IMR-90 (cell line): ENCODE measurements at regions not wholly inside any gene's neighbourhood (a gene's known extent, or its start where the extent isn't known, plus 50 kb on each side); places are given as distances from the start of the nearest gene placed in this dataset.

Experiments
- ATAC-seq: fragments of 200-7000 bp; cut with Tn5 transposase; 2 replicates; pipeline ENCODE4 v1.9.1; 2020; ENCODE audit warnings: low read depth, mild to moderate bottlenecking, moderate library complexity
- BruUV-seq: library from RNA; stranded (reverse); fragments of 400-500 nt; replicated peaks from 2 replicates; lab custom pipeline; 2021; lab: Mats Ljungman, UMichigan
- CTCF ChIA-PET: fragments of 300-600 bp; formaldehyde crosslinking; extraction: SDS; loops from one replicate; lab custom pipeline; 2021; ENCODE audit warnings: antibody characterized with exemption; lab: Yijun Ruan, JAX
- POLR2A ChIA-PET: fragments of 300-600 bp; sonication (Branson Sonifier 250); formaldehyde crosslinking; loops from one replicate; lab custom pipeline; 2022; ENCODE audit warnings: antibody characterized with exemption; ENCODE audit not compliant: unreplicated experiment; lab: Charles Lee
- DNase-seq: peaks from one replicate; pipeline ENCODE4 v3.0.0; 2013
- H2AFZ ChIP-seq: replicated peaks from 2 replicates; pipeline ENCODE3; 2013; ENCODE audit warnings: low read length, mild to moderate bottlenecking; ENCODE audit not compliant: poor library complexity
- H2AK5ac ChIP-seq: 2 replicates; pipeline ENCODE4 v1.6.1; 2013; ENCODE audit warnings: low read depth, low read length, inconsistent platforms
- H2AK9ac ChIP-seq: replicated peaks from 2 replicates; pipeline ENCODE3; 2013; ENCODE audit warnings: mild to moderate bottlenecking, low read depth, low read length, moderate library complexity; ENCODE audit not compliant: poor library complexity
- H2BK120ac ChIP-seq: 2 replicates; pipeline ENCODE4 v1.6.1; 2013; ENCODE audit warnings: low read depth, low read length, inconsistent platforms
- H2BK15ac ChIP-seq: 3 replicates; pipeline ENCODE4 v1.6.1; 2013; ENCODE audit warnings: low read depth, low read length, inconsistent platforms
- H2BK20ac ChIP-seq: 2 replicates; pipeline ENCODE4 v1.6.1; 2013; ENCODE audit warnings: low read depth, mild to moderate bottlenecking, inconsistent platforms, low read length, moderate library complexity
- H2BK5ac ChIP-seq: 2 replicates; pipeline ENCODE4 v1.6.1; 2013; ENCODE audit warnings: mild to moderate bottlenecking, low read depth, low read length, inconsistent platforms; ENCODE audit not compliant: poor library complexity, severe bottlenecking
- H3K14ac ChIP-seq: replicated peaks from 2 replicates; pipeline ENCODE4 v1.6.1; 2013; ENCODE audit warnings: low read depth, low read length, inconsistent platforms
- H3K18ac ChIP-seq: 2 replicates; pipeline ENCODE4 v1.6.1; 2013; ENCODE audit warnings: low read depth, low read length, control low read depth
- H3K23ac ChIP-seq: 2 replicates; pipeline ENCODE4 v1.6.1; 2013; ENCODE audit warnings: low read depth, low read length, inconsistent platforms
- H3K27ac ChIP-seq: 2 replicates; pipeline ENCODE4 v1.5.1; 2013; ENCODE audit warnings: mild to moderate bottlenecking, control low read depth, low read length; ENCODE audit not compliant: insufficient read depth
- H3K27me3 ChIP-seq: 2 replicates; pipeline ENCODE4 v1.6.1; 2013; ENCODE audit warnings: low read length; ENCODE audit not compliant: control insufficient read depth, insufficient read depth
- H3K36me3 ChIP-seq: 2 replicates; pipeline ENCODE4 v1.6.1; 2013; ENCODE audit warnings: low read length, mixed read lengths; ENCODE audit not compliant: control insufficient read depth, insufficient read depth
- H3K4ac ChIP-seq: 2 replicates; pipeline ENCODE4 v1.6.1; 2013; ENCODE audit warnings: low read depth, low read length, inconsistent platforms
- H3K4me1 ChIP-seq: 2 replicates; pipeline ENCODE4 v1.6.1; 2013; ENCODE audit warnings: low read length, mixed read lengths; ENCODE audit not compliant: control insufficient read depth, insufficient read depth
- H3K4me2 ChIP-seq: 2 replicates; pipeline ENCODE4 v1.6.1; 2013; ENCODE audit warnings: low read depth, mild to moderate bottlenecking, control low read depth, low read length, moderate library complexity
- H3K4me3 ChIP-seq: 2 replicates; pipeline ENCODE4 v1.5.1; 2013; ENCODE audit warnings: low read depth, mild to moderate bottlenecking, control low read depth, low read length, moderate library complexity; ENCODE audit not compliant: insufficient read depth
- H3K56ac ChIP-seq: 2 replicates; pipeline ENCODE4 v1.6.1; 2013; ENCODE audit warnings: low read length, inconsistent platforms; ENCODE audit not compliant: insufficient read depth; ENCODE audit errors: extremely low read depth
- H3K79me1 ChIP-seq, 2 experiments: 2 replicates each; pipeline ENCODE4 v1.6.1; 2013; ENCODE audit warnings: low read length in 2 of 2, inconsistent platforms in 1 of 2, low read depth in 1 of 2
- H3K9ac ChIP-seq: 2 replicates; pipeline ENCODE4 v1.6.1; 2013; ENCODE audit warnings: low read depth, low read length, control low read depth
- H3K9me1 ChIP-seq: 2 replicates; pipeline ENCODE4 v1.6.1; 2013; ENCODE audit warnings: low read length, inconsistent platforms; ENCODE audit not compliant: insufficient read depth
- H3K9me3 ChIP-seq: 2 replicates; pipeline ENCODE4 v1.6.1; 2013; ENCODE audit warnings: low read length; ENCODE audit not compliant: control insufficient read depth, insufficient read depth
- H4K20me1 ChIP-seq: 2 replicates; pipeline ENCODE4 v1.6.1; 2013; ENCODE audit warnings: low read length, inconsistent platforms; ENCODE audit not compliant: insufficient read depth
- H4K5ac ChIP-seq: 2 replicates; pipeline ENCODE4 v1.6.1; 2013; ENCODE audit warnings: mild to moderate bottlenecking, low read depth, low read length, control low read depth
- H4K8ac ChIP-seq, 2 experiments: 2 replicates each; pipeline ENCODE4 v1.6.1; 2013; ENCODE audit warnings: low read depth in 2 of 2, low read length in 2 of 2, control low read depth in 1 of 2, inconsistent platforms in 1 of 2
- H4K91ac ChIP-seq: 2 replicates; pipeline ENCODE4 v1.6.1; 2013; ENCODE audit warnings: low read depth, low read length, inconsistent platforms; ENCODE audit not compliant: insufficient read depth
- MAZ ChIP-seq: IDR thresholded peaks from 2 replicates; pipeline ENCODE4 v1.6.1; 2012; ENCODE audit warnings: low read depth, mild to moderate bottlenecking, low read length, improper control_type of control experiment, moderate library complexity, borderline replicate concordance
- NFE2L2 ChIP-seq: fragments of 150-350 bp; IDR thresholded peaks from 2 replicates; pipeline ENCODE4 v1.6.1; 2016; ENCODE audit warnings: low read depth, mild to moderate bottlenecking, low read length
- RFX5 ChIP-seq: IDR thresholded peaks from 2 replicates; pipeline ENCODE4 v1.8.0; 2012; ENCODE audit warnings: low read depth, mild to moderate bottlenecking, low read length, moderate library complexity
- whole genome bisulfite sequencing, 2 experiments: methylation state at CpG; one replicate each; pipeline versions ENCODE4 v1.1.5 to v1.1.7; 2013; ENCODE audit warnings: missing lambda C conversion rate in 2 of 2; ENCODE audit not compliant: insufficient read length in 1 of 2; ENCODE audit errors: extremely low coverage in 2 of 2; 5-methylcytosine and 5-hydroxymethylcytosine counted together
- dilution Hi-C: fragments of 300-500 bp; cut with HindIII; formaldehyde crosslinking; loops from one replicate; pipeline ENCODE4 v1.14.3; 2018; ENCODE audit warnings: low sequenced_read_pairs; ENCODE audit not compliant: unreplicated experiment
- in situ Hi-C: fragments of 300-500 bp; cut with MboI; formaldehyde crosslinking; loops from 3 replicates; pipeline ENCODE4 v1.14.3; 2019; ENCODE audit warnings: low sequenced_read_pairs, inconsistent platforms, mixed read lengths
- intact Hi-C: fragments of 100-400 bp; cut with micrococcal nuclease; formaldehyde crosslinking; loops from 2 replicates; pipeline ENCODE4 v1.10.0; 2022
- TF ChIP-seq, protein P1 (sequence below): fragments of 150-350 bp; IDR thresholded peaks from 2 replicates; pipeline ENCODE4 v1.6.1; 2016; ENCODE audit warnings: low read depth, mild to moderate bottlenecking, low read length, moderate library complexity, borderline replicate concordance

DNA sequence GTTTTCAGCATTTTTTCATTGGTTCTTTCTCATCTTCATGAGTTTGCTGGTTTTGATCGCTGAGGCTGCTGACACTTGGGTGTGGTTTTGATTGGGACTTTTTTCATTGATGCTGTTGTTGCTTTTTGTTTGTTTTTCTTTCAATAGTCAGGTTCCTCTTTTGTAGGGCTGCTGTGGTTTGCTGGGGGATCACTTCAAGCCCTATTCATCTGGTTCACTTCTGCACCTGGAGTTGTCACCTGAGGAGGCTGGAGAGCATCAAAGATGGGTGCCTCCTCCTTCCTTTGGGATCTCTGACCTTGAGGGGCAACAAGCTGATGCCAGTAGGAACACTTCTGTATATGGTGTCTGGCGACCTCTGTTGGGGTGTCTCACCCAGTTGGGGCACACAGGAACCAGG lies 1279.9 kb upstream of the TMPRSS15 start:
- ChIA-PET CTCF (no interaction called here), POLR2A (no interaction called here)
- H3K4me1 ChIP-seq, result no peaks in the 10 kb centered on the region
- H3K18ac ChIP-seq, result no peak overlapping the region
- no peak overlapping the region for H4K91ac ChIP-seq
- H3K79me1 ChIP-seq, result no peaks in the 10 kb centered on the region
- no peak overlapping the region for H3K56ac ChIP-seq
- intact Hi-C loops, result no loop called here
- no peaks in the 10 kb centered on the region for H3K36me3 ChIP-seq
- H3K4ac ChIP-seq, result no peak overlapping the region
- ATAC-seq, result no peak
- H4K5ac ChIP-seq, result no peak overlapping the region
- H2AK5ac ChIP-seq, result no peak overlapping the region
- H3K27ac ChIP-seq, result no peak overlapping the region
- in situ Hi-C loops, result no loop called here
- H3K4me2 ChIP-seq, result no peak overlapping the region
- H3K23ac ChIP-seq, result no peak overlapping the region
- H4K20me1 ChIP-seq, result no peaks in the 10 kb centered on the region
- no peak overlapping the region for H2AFZ ChIP-seq
- H2BK15ac ChIP-seq, result no peak overlapping the region
- no peak overlapping the region for H2BK5ac ChIP-seq
- no CpG with 5 or more reads among the region's 2 CpGs for WGBS, 2 experiments
- H2AK9ac ChIP-seq, result no peak overlapping the region
- BruUV-seq, result no TSS peak
- no peak overlapping the region for H3K9ac ChIP-seq
- TF ChIP-seq NFE2L2, result no peak
- TF ChIP-seq, protein P1, sequence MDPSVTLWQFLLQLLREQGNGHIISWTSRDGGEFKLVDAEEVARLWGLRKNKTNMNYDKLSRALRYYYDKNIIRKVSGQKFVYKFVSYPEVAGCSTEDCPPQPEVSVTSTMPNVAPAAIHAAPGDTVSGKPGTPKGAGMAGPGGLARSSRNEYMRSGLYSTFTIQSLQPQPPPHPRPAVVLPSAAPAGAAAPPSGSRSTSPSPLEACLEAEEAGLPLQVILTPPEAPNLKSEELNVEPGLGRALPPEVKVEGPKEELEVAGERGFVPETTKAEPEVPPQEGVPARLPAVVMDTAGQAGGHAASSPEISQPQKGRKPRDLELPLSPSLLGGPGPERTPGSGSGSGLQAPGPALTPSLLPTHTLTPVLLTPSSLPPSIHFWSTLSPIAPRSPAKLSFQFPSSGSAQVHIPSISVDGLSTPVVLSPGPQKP, result no peak
- no peak for TF ChIP-seq RFX5
- no peak for TF ChIP-seq MAZ
- dilution Hi-C loops, result no loop called here
- no peak for DNase-seq
- H2BK120ac ChIP-seq, result no peak overlapping the region
- H3K9me3 ChIP-seq, result peaks cover 19% of the 10 kb centered on the region
- no peak overlapping the region for H3K4me3 ChIP-seq
- no peaks in the 10 kb centered on the region for H3K9me1 ChIP-seq
- H3K27me3 ChIP-seq, result no peaks in the 10 kb centered on the region
- no peak overlapping the region for H4K8ac ChIP-seq
- no peak overlapping the region for H3K14ac ChIP-seq
- H2BK20ac ChIP-seq, result no peak overlapping the region
